ENCODE measurements at regions not wholly inside any gene's neighbourhood (a gene's known extent, or its start where the extent isn't known, plus 50 kb on each side); places are given as distances from the start of the nearest gene placed in this dataset.

- no peak overlapping the region for H3K56ac ChIP-seq (ENCODE audit: low read length)
- no peaks in the 10 kb centered on the region for H3K79me2 ChIP-seq (ENCODE audit: control insufficient read depth, insufficient read depth, low read length)
- H4K8ac ChIP-seq (ENCODE audit: low read depth, low read length), result no peak overlapping the region
- H3K4me3 ChIP-seq (ENCODE audit: low read length), result no peak overlapping the region
- H3K4me2 ChIP-seq (ENCODE audit: low read length), result no peak overlapping the region
- WGBS (ENCODE audit: extremely low coverage, insufficient coverage, low lambda C conversion rate), result no CpG with 5 or more reads among the region's 6 CpGs
- H3K18ac ChIP-seq (ENCODE audit: low read length), result no peak overlapping the region
- H2AK5ac ChIP-seq (ENCODE audit: low read length), result no peak overlapping the region
- H2BK5ac ChIP-seq (ENCODE audit: low read length), result no peak overlapping the region
- H3K9ac ChIP-seq (ENCODE audit: low read length), result no peak overlapping the region
- H2BK120ac ChIP-seq (ENCODE audit: low read depth, low read length), result no peak overlapping the region
- no peaks in the 10 kb centered on the region for H3K36me3 ChIP-seq (ENCODE audit: control insufficient read depth, insufficient read depth, low read length)
- DNase-seq, result peak; percentile 79
- H3K79me1 ChIP-seq (ENCODE audit: low read length), result no peaks in the 10 kb centered on the region
- H2BK15ac ChIP-seq (replicated peaks; ENCODE audit: low read depth), result no peak overlapping the region
- no peak overlapping the region for H4K5ac ChIP-seq (ENCODE audit: low read length)
- H3K27me3 ChIP-seq (ENCODE audit: insufficient read depth, low read length, poor library complexity), result no peaks in the 10 kb centered on the region
- H3K27ac ChIP-seq (ENCODE audit: low read depth, low read length), result no peak overlapping the region
- peaks cover 3% of the 10 kb centered on the region for H3K4me1 ChIP-seq (ENCODE audit: control insufficient read depth, low read depth, low read length)
- H3K23ac ChIP-seq (ENCODE audit: low read length), result no peak overlapping the region
- H3K4ac ChIP-seq (ENCODE audit: low read depth, low read length), result no peak overlapping the region
Measured at GRCh38 chr3:25897019-25897418, 107.1 kb downstream of the OXSM start.

DNA sequence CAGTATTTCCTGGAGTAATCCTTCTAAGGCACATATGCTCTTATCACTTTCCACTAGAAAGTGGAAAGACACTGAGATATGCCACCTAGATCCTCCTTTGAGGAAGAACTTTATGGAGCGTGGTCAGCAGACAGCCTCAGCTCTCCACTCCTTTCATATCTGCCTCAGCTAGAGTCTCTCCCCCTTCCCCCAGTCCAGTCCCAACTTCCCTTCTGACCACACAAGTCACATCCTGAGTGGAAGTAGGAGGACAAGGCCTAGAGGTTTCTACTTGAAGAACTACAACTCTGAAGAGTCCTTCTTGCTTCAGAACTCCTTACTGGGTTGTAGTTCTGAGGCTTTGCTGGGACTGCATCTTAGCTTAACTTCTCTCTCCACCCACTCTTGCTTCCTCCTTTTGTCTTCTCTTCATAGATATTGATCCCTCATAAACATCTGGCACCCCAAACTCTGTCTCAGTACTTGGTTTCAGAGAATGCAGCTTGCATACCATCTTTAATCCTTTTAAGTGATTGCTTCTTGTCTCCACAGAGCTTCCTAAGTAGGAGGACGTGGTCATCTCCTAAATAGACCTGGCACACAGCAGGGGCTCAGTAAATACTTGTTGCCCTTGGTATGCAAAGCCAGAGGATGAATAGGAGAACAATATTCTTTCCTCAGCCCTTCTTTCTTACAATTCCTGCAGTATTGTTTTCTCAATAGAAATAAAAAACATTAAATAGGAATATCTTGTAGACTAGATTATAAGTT is 109.6 kb downstream of the OXSM start:
- DNase-seq, result peak; percentile 78
- H2BK120ac ChIP-seq (ENCODE audit: low read depth, low read length), result no peak overlapping the region
- H4K8ac ChIP-seq (ENCODE audit: low read depth, low read length), result no peak overlapping the region
- H3K4me2 ChIP-seq (ENCODE audit: low read length), result no peak overlapping the region
- no peak overlapping the region for H3K27ac ChIP-seq (ENCODE audit: low read depth, low read length)
- H3K79me1 ChIP-seq (ENCODE audit: low read length), result no peaks in the 10 kb centered on the region
- no peaks in the 10 kb centered on the region for H3K79me2 ChIP-seq (ENCODE audit: control insufficient read depth, insufficient read depth, low read length)
- H2AK5ac ChIP-seq (ENCODE audit: low read length), result no peak overlapping the region
- H3K27me3 ChIP-seq (ENCODE audit: insufficient read depth, low read length, poor library complexity), result no peaks in the 10 kb centered on the region
- no peak overlapping the region for H3K18ac ChIP-seq (ENCODE audit: low read length)
- no peak overlapping the region for H3K9ac ChIP-seq (ENCODE audit: low read length)
- no peak overlapping the region for H3K23ac ChIP-seq (ENCODE audit: low read length)
- H2BK15ac ChIP-seq (replicated peaks; ENCODE audit: low read depth), result no peak overlapping the region
- no peak overlapping the region for H2BK5ac ChIP-seq (ENCODE audit: low read length)
- H3K4me3 ChIP-seq (ENCODE audit: low read length), result no peak overlapping the region
- H3K4ac ChIP-seq (ENCODE audit: low read depth, low read length), result no peak overlapping the region
- no peak overlapping the region for H3K56ac ChIP-seq (ENCODE audit: low read length)
- no CpG with 5 or more reads among the region's 2 CpGs for WGBS (ENCODE audit: extremely low coverage, insufficient coverage, low lambda C conversion rate)
- no peaks in the 10 kb centered on the region for H3K36me3 ChIP-seq (ENCODE audit: control insufficient read depth, insufficient read depth, low read length)
- no peak overlapping the region for H4K5ac ChIP-seq (ENCODE audit: low read length)
- peaks cover 3% of the 10 kb centered on the region for H3K4me1 ChIP-seq (ENCODE audit: control insufficient read depth, low read depth, low read length)

GRCh38 chr3:25900161-25900560 is 110.3 kb downstream of the OXSM start:
- no peak overlapping the region for H3K56ac ChIP-seq (ENCODE audit: low read length)
- H2BK120ac ChIP-seq (ENCODE audit: low read depth, low read length), result no peak overlapping the region
- no peak overlapping the region for H3K4ac ChIP-seq (ENCODE audit: low read depth, low read length)
- H2AK5ac ChIP-seq (ENCODE audit: low read length), result no peak overlapping the region
- H3K18ac ChIP-seq (ENCODE audit: low read length), result no peak overlapping the region
- no peak overlapping the region for H4K5ac ChIP-seq (ENCODE audit: low read length)
- no peak overlapping the region for H2BK5ac ChIP-seq (ENCODE audit: low read length)
- peaks cover 3% of the 10 kb centered on the region for H3K4me1 ChIP-seq (ENCODE audit: control insufficient read depth, low read depth, low read length)
- DNase-seq, result no peak
- no peaks in the 10 kb centered on the region for H3K79me1 ChIP-seq (ENCODE audit: low read length)
- no peak overlapping the region for H3K9ac ChIP-seq (ENCODE audit: low read length)
- WGBS (ENCODE audit: extremely low coverage, insufficient coverage, low lambda C conversion rate), result no CpG with 5 or more reads among the region's 2 CpGs
- H3K4me3 ChIP-seq (ENCODE audit: low read length), result no peak overlapping the region
- H3K4me2 ChIP-seq (ENCODE audit: low read length), result no peak overlapping the region
- H3K36me3 ChIP-seq (ENCODE audit: control insufficient read depth, insufficient read depth, low read length), result no peaks in the 10 kb centered on the region
- H3K27ac ChIP-seq (ENCODE audit: low read depth, low read length), result no peak overlapping the region
- H3K79me2 ChIP-seq (ENCODE audit: control insufficient read depth, insufficient read depth, low read length), result no peaks in the 10 kb centered on the region
- no peak overlapping the region for H3K23ac ChIP-seq (ENCODE audit: low read length)
- H3K27me3 ChIP-seq (ENCODE audit: insufficient read depth, low read length, poor library complexity), result no peaks in the 10 kb centered on the region
- peak overlapping the region; percentile 46 for H2BK15ac ChIP-seq (replicated peaks; ENCODE audit: low read depth)
- no peak overlapping the region for H4K8ac ChIP-seq (ENCODE audit: low read depth, low read length)

GRCh38 chr3:25901796-25902195 is 111.9 kb downstream of the OXSM start:
- Histone ChIP-seq H3K9ac (ENCODE audit: low read length) (no peak overlapping the region), H3K4me3 (ENCODE audit: low read length) (no peak overlapping the region)
- WGBS (ENCODE audit: extremely low coverage, insufficient coverage, low lambda C conversion rate), result no CpG with 5 or more reads among the region's 2 CpGs

DNA sequence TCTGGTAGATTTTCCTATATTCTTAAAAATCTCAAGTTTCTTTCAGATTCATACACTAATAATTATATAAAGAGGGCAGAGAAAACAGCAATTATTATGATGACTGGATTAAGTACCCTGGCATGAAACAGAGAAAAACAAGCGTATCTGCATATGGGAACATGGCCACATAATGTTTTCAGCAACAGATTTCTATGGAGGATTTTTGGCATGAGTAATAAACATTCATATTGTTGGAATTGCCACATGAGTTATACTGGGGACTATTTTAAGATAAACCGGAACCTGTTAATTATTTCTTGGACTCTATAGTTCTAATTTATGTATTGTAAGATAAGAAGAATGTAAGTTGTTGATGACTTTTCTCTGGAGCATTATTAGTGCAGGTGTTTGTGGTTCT is 112.7 kb downstream of the OXSM start:
- Histone ChIP-seq H3K4ac (ENCODE audit: low read depth, low read length) (no peak overlapping the region), H3K18ac (ENCODE audit: low read length) (no peak overlapping the region), H2BK120ac (ENCODE audit: low read depth, low read length) (no peak overlapping the region), H2BK5ac (ENCODE audit: low read length) (no peak overlapping the region), H2BK15ac (replicated peaks; ENCODE audit: low read depth) (no peak overlapping the region), H3K27me3 (ENCODE audit: insufficient read depth, low read length, poor library complexity) (no peaks in the 10 kb centered on the region), H3K79me2 (ENCODE audit: control insufficient read depth, insufficient read depth, low read length) (no peaks in the 10 kb centered on the region), H4K5ac (ENCODE audit: low read length) (no peak overlapping the region), H3K23ac (ENCODE audit: low read length) (no peak overlapping the region), H3K9ac (ENCODE audit: low read length) (no peak overlapping the region), H3K4me3 (ENCODE audit: low read length) (no peak overlapping the region), H3K56ac (ENCODE audit: low read length) (no peak overlapping the region), H2AK5ac (ENCODE audit: low read length) (no peak overlapping the region), H4K8ac (ENCODE audit: low read depth, low read length) (no peak overlapping the region), H3K4me2 (ENCODE audit: low read length) (no peak overlapping the region), H3K36me3 (ENCODE audit: control insufficient read depth, insufficient read depth, low read length) (no peaks in the 10 kb centered on the region), H3K79me1 (ENCODE audit: low read length) (no peaks in the 10 kb centered on the region), H3K4me1 (ENCODE audit: control insufficient read depth, low read depth, low read length) (peaks cover 3% of the 10 kb centered on the region), H3K27ac (ENCODE audit: low read depth, low read length) (no peak overlapping the region)
- WGBS (ENCODE audit: extremely low coverage, insufficient coverage, low lambda C conversion rate), result no CpG with 5 or more reads among the region's 2 CpGs
- no peak for DNase-seq

More at GRCh38 chr3:25901796-25902195, 111.9 kb downstream of the OXSM start:
- Histone ChIP-seq H3K18ac (ENCODE audit: low read length) (no peak overlapping the region), H2BK120ac (ENCODE audit: low read depth, low read length) (no peak overlapping the region), H2AK5ac (ENCODE audit: low read length) (no peak overlapping the region), H3K79me2 (ENCODE audit: control insufficient read depth, insufficient read depth, low read length) (no peaks in the 10 kb centered on the region), H3K4ac (ENCODE audit: low read depth, low read length) (no peak overlapping the region), H3K27me3 (ENCODE audit: insufficient read depth, low read length, poor library complexity) (no peaks in the 10 kb centered on the region), H2BK15ac (replicated peaks; ENCODE audit: low read depth) (peak overlapping the region; percentile 65), H3K56ac (ENCODE audit: low read length) (no peak overlapping the region), H4K8ac (ENCODE audit: low read depth, low read length) (no peak overlapping the region), H2BK5ac (ENCODE audit: low read length) (no peak overlapping the region), H4K5ac (ENCODE audit: low read length) (no peak overlapping the region), H3K79me1 (ENCODE audit: low read length) (no peaks in the 10 kb centered on the region), H3K4me2 (ENCODE audit: low read length) (no peak overlapping the region), H3K36me3 (ENCODE audit: control insufficient read depth, insufficient read depth, low read length) (no peaks in the 10 kb centered on the region), H3K23ac (ENCODE audit: low read length) (no peak overlapping the region), H3K4me1 (ENCODE audit: control insufficient read depth, low read depth, low read length) (peaks cover 3% of the 10 kb centered on the region), H3K27ac (ENCODE audit: low read depth, low read length) (no peak overlapping the region)
- no peak for DNase-seq

Data from mesendoderm (in vitro differentiated cells).